HG02763 (cell line): ENCODE measurements at regions not wholly inside any gene's neighbourhood (a gene's known extent, or its start where the extent isn't known, plus 50 kb on each side); places are given as distances from the start of the nearest gene placed in this dataset.
A peak's percentile ranks its signal among the peaks of the same experiment; 100 is the strongest.
"Not testable (repeated sequence)": the region's sequence is repeated elsewhere in the genome, so short reads cannot be mapped to it uniquely, and the experiment has no call there.

Experiments
- ATAC-seq: cut with Tn5 transposase; IDR thresholded peaks from one replicate; pipeline ENCODE4 v1.9.1; 2021; ENCODE audit warnings: mild to moderate bottlenecking, moderate library complexity; ENCODE audit not compliant: unreplicated experiment

GRCh38 chrX:39484159-39485068 lies 613.3 kb downstream of the BCOR start:
- no peak for ATAC-seq

- no peak for ATAC-seq
Observed at GRCh38 chrX:39487166-39487968, 610.4 kb downstream of the BCOR start.

GRCh38 chrX:39487969-39488330 lies 609.8 kb downstream of the BCOR start:
- no peak for ATAC-seq

- ATAC-seq, result no peak
Observed at GRCh38 chrX:39491548-39492297, 606.0 kb downstream of the BCOR start.

GRCh38 chrX:39492497-39493162 lies 605.1 kb downstream of the BCOR start:
- peak; percentile 65 for ATAC-seq

- no peak for ATAC-seq
Observed at GRCh38 chrX:39493168-39493567, 604.6 kb downstream of the BCOR start.

GRCh38 chrX:39497117-39497516 lies 600.6 kb downstream of the BCOR start:
- not testable (repeated sequence) for ATAC-seq

GRCh38 chrX:39497702-39498265 lies 600.0 kb downstream of the BCOR start:
- no peak for ATAC-seq

- ATAC-seq, result no peak
Observed at GRCh38 chrX:39499996-39500395, 597.8 kb downstream of the BCOR start.

GRCh38 chrX:39501822-39502221 lies 595.9 kb downstream of the BCOR start:
- no peak for ATAC-seq

GRCh38 chrX:39502486-39502885 lies 595.3 kb downstream of the BCOR start:
- ATAC-seq, result no peak

GRCh38 chrX:39504227-39504626 lies 593.5 kb downstream of the BCOR start:
- no peak for ATAC-seq

- no peak for ATAC-seq
Observed at GRCh38 chrX:39504850-39505259, 592.9 kb downstream of the BCOR start.

GRCh38 chrX:39506131-39506530 lies 591.6 kb downstream of the BCOR start:
- no peak for ATAC-seq

- ATAC-seq, result no peak
Observed at GRCh38 chrX:39507034-39507433, 590.7 kb downstream of the BCOR start.

- ATAC-seq, result no peak
Observed at GRCh38 chrX:39507617-39508299, 590.0 kb downstream of the BCOR start.

GRCh38 chrX:39508300-39508692 lies 589.5 kb downstream of the BCOR start:
- ATAC-seq, result no peak

GRCh38 chrX:39509157-39509556 lies 588.6 kb downstream of the BCOR start:
- no peak for ATAC-seq

GRCh38 chrX:39513836-39514235 lies 583.9 kb downstream of the BCOR start:
- ATAC-seq, result no peak

- ATAC-seq, result no peak
Observed at GRCh38 chrX:39514801-39515200, 583.0 kb downstream of the BCOR start.
